Duodenal mucosa (tissue), 2 donors: ENCODE measurements at regions not wholly inside any gene's neighbourhood (a gene's known extent, or its start where the extent isn't known, plus 50 kb on each side); places are given as distances from the start of the nearest gene placed in this dataset.

Experiments used
- H3K27ac ChIP-seq: one replicate; pipeline ENCODE4 v1.7.0; 2013; ENCODE audit warnings: low read depth, low read length
- H3K27me3 ChIP-seq, 2 donors: one replicate each; pipeline ENCODE4 v1.7.0; 2013; ENCODE audit warnings: low read length in 2 of 2, control low read depth in 1 of 2; ENCODE audit not compliant: insufficient read depth in 2 of 2, control insufficient read depth in 1 of 2
- H3K36me3 ChIP-seq, 2 donors: one replicate each; pipeline ENCODE4 v1.7.0; 2013; ENCODE audit warnings: low read length in 2 of 2, control low read depth in 1 of 2; ENCODE audit not compliant: insufficient read depth in 2 of 2, control insufficient read depth in 1 of 2
- H3K4me1 ChIP-seq, 2 donors: one replicate each; pipeline ENCODE4 v1.7.0; 2013; ENCODE audit warnings: low read length in 2 of 2, control low read depth in 1 of 2; ENCODE audit not compliant: insufficient read depth in 2 of 2, control insufficient read depth in 1 of 2
- H3K4me3 ChIP-seq, 2 donors: one replicate each; pipeline ENCODE4 v1.7.0; 2013; ENCODE audit warnings: low read length in 2 of 2, low read depth in 1 of 2
- H3K9ac ChIP-seq, 2 donors: one replicate each; pipeline ENCODE4 v1.7.0; 2013; ENCODE audit warnings: low read length in 2 of 2, low read depth in 1 of 2
- H3K9me3 ChIP-seq, 2 donors: one replicate each; pipeline ENCODE4 v1.7.0; 2013; ENCODE audit warnings: low read length in 2 of 2, control low read depth in 1 of 2; ENCODE audit not compliant: control insufficient read depth in 1 of 2

GRCh38 chr16:72658888-72659717, 388.8 kb downstream of the ZFHX3 start:
- no peak overlapping the region for H3K4me3 ChIP-seq
- no peaks in the 10 kb centered on the region for H3K27me3 ChIP-seq
- H3K36me3 ChIP-seq: no peaks in the 10 kb centered on the region
- H3K4me1 ChIP-seq: peaks cover 0 to 6% of the 10 kb centered on the region in 2 donors
- H3K9me3 ChIP-seq: no peaks in the 10 kb centered on the region
- H3K9ac ChIP-seq: no peak overlapping the region
- no peak overlapping the region for H3K27ac ChIP-seq

GRCh38 chr16:72657791-72658190, 390.1 kb downstream of the ZFHX3 start:
- no peaks in the 10 kb centered on the region for H3K4me1 ChIP-seq
- H3K9me3 ChIP-seq: no peaks in the 10 kb centered on the region
- H3K4me3 ChIP-seq: no peak overlapping the region
- no peaks in the 10 kb centered on the region for H3K36me3 ChIP-seq
- H3K27me3 ChIP-seq: no peaks in the 10 kb centered on the region
- H3K9ac ChIP-seq: no peak overlapping the region
- H3K27ac ChIP-seq: no peak overlapping the region

- Histone ChIP-seq H3K27ac (no peak overlapping the region), H3K4me3 (no peak overlapping the region), H3K4me1 (no peaks in the 10 kb centered on the region), H3K36me3 (no peaks in the 10 kb centered on the region), H3K9me3 (no peaks in the 10 kb centered on the region), H3K27me3 (no peaks in the 10 kb centered on the region), H3K9ac (no peak overlapping the region)
Observed at GRCh38 chr16:72657164-72657563, 390.8 kb downstream of the ZFHX3 start.

- Histone ChIP-seq H3K36me3 (no peaks in the 10 kb centered on the region), H3K9me3 (no peaks in the 10 kb centered on the region), H3K9ac (no peak overlapping the region), H3K27ac (no peak overlapping the region), H3K4me3 (no peak overlapping the region), H3K27me3 (no peaks in the 10 kb centered on the region), H3K4me1 (no peaks in the 10 kb centered on the region)
Observed at GRCh38 chr16:72654535-72654934, 393.4 kb downstream of the ZFHX3 start.

- Histone ChIP-seq H3K9ac (no peak overlapping the region), H3K36me3 (no peaks in the 10 kb centered on the region), H3K27me3 (no peaks in the 10 kb centered on the region), H3K27ac (no peak overlapping the region), H3K9me3 (no peaks in the 10 kb centered on the region), H3K4me3 (no peak overlapping the region), H3K4me1 (no peaks in the 10 kb centered on the region)
Observed at GRCh38 chr16:72649254-72649944, 398.5 kb downstream of the ZFHX3 start.

GRCh38 chr16:72646615-72647014, 401.3 kb downstream of the ZFHX3 start:
- no peaks in the 10 kb centered on the region for H3K36me3 ChIP-seq

GRCh38 chr16:72645538-72645937, 402.4 kb downstream of the ZFHX3 start:
- H3K4me1 ChIP-seq: no peaks in the 10 kb centered on the region
- H3K27ac ChIP-seq: no peak overlapping the region
- no peak overlapping the region for H3K9ac ChIP-seq
- no peaks in the 10 kb centered on the region for H3K36me3 ChIP-seq
- no peaks in the 10 kb centered on the region for H3K27me3 ChIP-seq
- H3K4me3 ChIP-seq: no peak overlapping the region
- no peaks in the 10 kb centered on the region for H3K9me3 ChIP-seq

More at GRCh38 chr16:72646615-72647014, 401.3 kb downstream of the ZFHX3 start:
- Histone ChIP-seq H3K27me3 (no peaks in the 10 kb centered on the region), H3K4me1 (no peaks in the 10 kb centered on the region), H3K9me3 (no peaks in the 10 kb centered on the region), H3K27ac (no peak overlapping the region), H3K9ac (no peak overlapping the region), H3K4me3 (no peak overlapping the region)

- H3K4me1 ChIP-seq: no peaks in the 10 kb centered on the region
- no peak overlapping the region for H3K9ac ChIP-seq
- H3K36me3 ChIP-seq: no peaks in the 10 kb centered on the region
- no peaks in the 10 kb centered on the region for H3K9me3 ChIP-seq
- no peaks in the 10 kb centered on the region for H3K27me3 ChIP-seq
- no peak overlapping the region for H3K4me3 ChIP-seq
- H3K27ac ChIP-seq: no peak overlapping the region
Observed at GRCh38 chr16:72644911-72645310, 403.0 kb downstream of the ZFHX3 start.

- no peaks in the 10 kb centered on the region for H3K27me3 ChIP-seq
- no peak overlapping the region for H3K27ac ChIP-seq
- no peaks in the 10 kb centered on the region for H3K36me3 ChIP-seq
- peaks cover 0 to 2% of the 10 kb centered on the region in 2 donors for H3K9me3 ChIP-seq
- H3K4me3 ChIP-seq: no peak overlapping the region
- H3K4me1 ChIP-seq: no peaks in the 10 kb centered on the region
- no peak overlapping the region for H3K9ac ChIP-seq
Observed at GRCh38 chr16:72639494-72639893, 408.4 kb downstream of the ZFHX3 start.

GRCh38 chr16:72637306-72637705, 410.6 kb downstream of the ZFHX3 start:
- H3K27ac ChIP-seq: no peak overlapping the region
- no peaks in the 10 kb centered on the region for H3K4me1 ChIP-seq
- H3K9me3 ChIP-seq: peaks cover 0 to 2% of the 10 kb centered on the region in 2 donors
- no peak overlapping the region for H3K9ac ChIP-seq
- H3K4me3 ChIP-seq: no peak overlapping the region
- no peaks in the 10 kb centered on the region for H3K36me3 ChIP-seq
- H3K27me3 ChIP-seq: no peaks in the 10 kb centered on the region
